Activated CD8-positive, alpha-beta memory T cell treated with anti-CD3 and anti-CD28 coated beads for 24 hours (primary cell): ENCODE measurements at regions not wholly inside any gene's neighbourhood (a gene's known extent, or its start where the extent isn't known, plus 50 kb on each side); places are given as distances from the start of the nearest gene placed in this dataset.

Experiments used
- DNase-seq: peaks from one replicate; pipeline ENCODE4 v3.0.0-alpha.2; 2020

DNA sequence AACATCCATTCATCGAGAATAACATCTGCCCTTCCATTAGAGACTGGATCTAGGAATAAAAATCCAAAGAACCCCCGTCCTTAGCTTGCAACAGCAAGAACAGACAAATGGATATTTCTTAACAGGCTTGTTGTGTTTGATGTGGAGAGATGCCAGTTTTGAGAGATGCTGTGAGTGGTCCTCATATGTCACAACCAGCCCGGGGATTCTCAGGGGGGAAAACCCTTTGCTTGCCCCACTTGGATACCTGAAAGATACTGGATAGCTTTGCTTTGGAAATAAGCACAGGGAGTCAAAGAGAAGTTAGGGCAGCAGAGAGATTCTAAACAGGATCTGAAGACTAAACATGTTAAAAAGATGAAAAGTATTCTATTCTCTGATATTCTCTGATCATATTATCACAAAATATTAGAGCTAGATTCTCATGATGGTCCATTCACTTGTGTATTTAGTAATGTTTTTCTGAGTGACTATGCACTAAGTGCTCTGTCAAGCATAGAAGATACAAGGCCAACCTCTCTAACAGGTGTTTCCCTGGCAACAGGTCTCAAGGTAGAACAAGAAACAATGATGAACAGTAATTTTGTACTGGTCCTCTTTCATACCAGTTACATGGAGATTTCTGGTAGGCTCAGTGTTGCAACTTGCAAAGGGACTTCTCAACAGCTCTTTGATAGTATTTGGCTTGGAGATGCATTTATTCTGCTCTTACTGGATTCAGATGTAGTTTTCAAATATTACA, 348.2 kb downstream of the MYCN start:
- no peak for DNase-seq

- DNase-seq = no peak
Observed at GRCh38 chr2:16287831-16288230, 347.5 kb downstream of the MYCN start.

GRCh38 chr2:16287281-16287680, 346.9 kb downstream of the MYCN start:
- no peak for DNase-seq

- no peak for DNase-seq
Observed at GRCh38 chr2:16285813-16286510, 345.6 kb downstream of the MYCN start.

- no peak for DNase-seq
Observed at GRCh38 chr2:16284941-16285625, 344.7 kb downstream of the MYCN start.

DNA sequence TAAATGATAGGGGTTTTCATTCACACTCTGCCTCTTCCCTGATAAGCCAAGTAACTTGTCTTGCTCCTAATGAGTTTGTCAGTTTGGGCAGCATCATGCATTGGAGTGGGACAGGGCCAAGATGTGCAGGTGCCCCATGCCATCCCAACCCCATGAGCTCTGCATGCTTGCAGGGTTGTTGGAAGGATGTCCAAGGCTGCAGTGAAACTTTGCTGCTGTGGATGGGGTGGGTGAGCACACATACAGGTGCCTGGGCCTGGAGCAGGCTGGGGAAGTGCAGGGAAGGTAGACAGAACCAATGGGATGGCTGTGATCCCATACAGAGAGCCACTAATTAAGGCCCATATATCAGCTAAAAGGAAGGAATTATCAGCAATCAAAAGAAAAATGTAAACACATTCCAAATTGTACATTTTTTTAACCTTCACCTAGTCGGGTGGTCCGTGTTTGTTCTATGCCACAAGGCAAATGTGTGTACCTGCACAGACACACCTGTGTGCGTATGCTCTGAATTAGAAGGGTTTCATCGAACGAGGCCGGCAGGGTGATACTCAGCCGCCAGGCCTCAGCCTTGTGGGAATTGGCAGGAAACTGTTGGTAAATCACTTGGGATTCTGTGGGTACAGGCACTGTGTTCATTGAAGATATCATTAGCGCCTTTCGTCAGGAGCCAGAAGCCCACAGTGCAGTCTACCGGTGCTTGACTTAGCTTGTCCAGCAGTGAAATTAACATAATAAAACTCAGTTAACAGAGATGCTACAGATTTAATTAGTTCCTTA, 342.9 kb downstream of the MYCN start:
- no peak for DNase-seq

GRCh38 chr2:16282511-16282910, 342.2 kb downstream of the MYCN start:
- DNase-seq = no peak

GRCh38 chr2:16281451-16282335, 341.3 kb downstream of the MYCN start:
- DNase-seq = no peak

- no peak for DNase-seq
Observed at GRCh38 chr2:16280081-16280480, 339.7 kb downstream of the MYCN start.

- DNase-seq = no peak
Observed at GRCh38 chr2:16279641-16280040, 339.3 kb downstream of the MYCN start.

GRCh38 chr2:16279201-16279570, 338.8 kb downstream of the MYCN start:
- no peak for DNase-seq

DNA sequence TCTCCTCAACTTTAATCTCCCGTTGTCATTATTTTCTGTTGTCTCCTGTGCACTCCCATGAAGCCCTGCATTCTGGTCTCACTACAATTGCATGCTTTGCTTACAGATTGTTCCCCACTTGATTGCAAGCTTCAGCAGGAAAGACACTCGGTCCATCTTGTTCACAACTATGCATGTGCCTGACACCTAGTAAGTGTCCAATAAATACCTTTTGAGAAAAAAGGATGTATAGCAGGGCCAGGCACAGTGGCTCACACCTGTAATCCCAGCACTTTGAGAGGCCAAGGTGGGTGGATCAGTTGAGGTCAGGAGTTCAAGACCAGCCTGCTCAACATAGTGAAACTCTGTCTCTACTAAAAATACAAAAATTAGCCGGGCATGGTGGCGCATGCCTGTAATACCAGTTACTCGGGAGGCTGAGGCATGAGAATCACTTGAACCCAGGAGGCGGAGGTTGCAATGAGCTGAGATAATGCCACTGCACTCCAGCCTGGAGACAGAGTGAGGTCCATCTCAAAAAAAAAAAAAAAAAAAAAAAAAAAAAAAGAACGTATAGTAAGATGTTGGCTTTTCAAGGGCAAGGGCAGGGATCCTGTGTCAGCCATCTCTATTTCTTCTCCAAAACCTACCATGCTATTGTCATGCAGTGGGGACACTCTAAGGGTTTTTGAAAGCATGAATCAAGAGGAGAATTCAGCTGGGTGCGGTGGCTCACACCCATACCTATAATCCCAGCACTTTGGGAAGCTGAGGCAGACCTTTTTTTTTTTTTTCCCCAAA, 338.3 kb downstream of the MYCN start:
- no peak for DNase-seq

GRCh38 chr2:16277117-16277516, 336.8 kb downstream of the MYCN start:
- DNase-seq = no peak

DNA sequence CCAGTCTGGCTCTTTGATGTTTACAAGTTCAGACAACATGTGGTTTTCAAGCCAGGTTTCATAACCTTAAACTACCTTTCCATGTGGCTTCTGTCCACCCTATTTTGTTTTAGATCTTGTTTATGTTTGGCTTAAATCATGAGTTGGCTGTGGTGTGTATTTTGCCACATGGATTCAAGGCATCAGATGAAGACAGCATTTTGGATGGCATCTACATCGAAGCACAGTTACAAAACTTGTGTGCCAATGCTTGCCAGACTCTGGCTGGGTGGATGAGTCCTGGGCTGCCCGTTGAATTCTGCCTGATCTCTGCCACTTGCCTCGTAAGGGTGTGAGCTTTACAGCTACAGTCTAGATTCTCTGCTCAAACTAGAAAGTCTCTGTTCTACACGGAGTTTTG, 335.3 kb downstream of the MYCN start:
- DNase-seq = no peak

DNA sequence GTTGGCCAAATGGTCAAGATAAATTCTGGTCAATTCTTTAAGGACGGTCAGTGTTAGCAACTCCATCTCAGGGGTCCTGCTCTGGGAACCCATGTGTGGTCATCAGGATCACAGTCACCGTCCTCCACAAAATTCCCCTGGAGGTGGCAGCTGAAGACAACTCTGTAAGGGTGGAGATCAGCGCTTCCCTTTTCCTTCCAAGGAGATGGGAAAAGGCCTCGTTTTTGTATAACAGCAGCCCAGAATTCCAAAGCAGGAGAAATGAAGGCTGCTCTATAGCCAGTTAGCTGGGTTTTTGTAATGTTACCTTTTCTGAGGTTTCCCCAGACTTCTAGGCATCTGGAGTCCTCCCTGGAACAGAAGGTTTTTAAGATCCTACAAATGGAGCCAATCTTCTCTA, 334.8 kb downstream of the MYCN start:
- DNase-seq = no peak

GRCh38 chr2:16273111-16273510, 332.8 kb downstream of the MYCN start:
- DNase-seq = no peak

DNA sequence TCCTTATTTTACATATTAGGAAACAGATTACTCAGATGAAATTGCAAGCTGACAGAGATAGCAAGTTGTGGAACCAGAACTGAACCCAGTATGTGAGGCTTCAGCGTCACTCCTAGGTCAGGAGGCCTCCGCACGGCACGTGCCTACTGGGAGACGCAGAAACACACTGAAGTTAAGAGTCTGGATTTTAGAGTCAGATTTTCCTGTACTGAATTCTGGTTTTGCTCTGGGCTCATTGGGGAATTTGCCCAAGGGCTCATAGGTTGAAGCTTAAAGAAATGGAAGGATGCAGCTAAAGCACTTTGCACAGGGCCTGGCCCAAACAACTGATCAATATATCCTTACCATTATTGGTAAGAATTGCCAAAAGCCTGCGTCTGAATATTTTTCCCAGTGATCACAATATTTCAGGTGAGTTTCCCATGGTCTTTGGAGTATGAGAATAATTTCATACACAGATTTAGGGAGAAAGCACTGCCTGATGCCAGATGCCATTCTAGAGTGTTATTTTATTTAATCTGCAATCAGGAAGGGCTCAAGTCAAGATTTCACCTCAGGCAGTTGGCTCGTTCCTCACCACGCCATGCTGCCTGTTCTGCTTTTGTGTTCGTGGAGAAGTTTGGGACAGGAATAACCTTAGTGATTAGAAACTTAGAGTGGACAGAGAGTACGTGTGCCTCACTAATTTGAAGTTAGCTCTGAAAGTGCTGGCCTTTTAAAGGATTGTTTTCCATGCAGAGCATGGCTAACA, 331.9 kb downstream of the MYCN start:
- DNase-seq = no peak

- no peak for DNase-seq
Observed at GRCh38 chr2:16271231-16271896, 331.0 kb downstream of the MYCN start.

DNA sequence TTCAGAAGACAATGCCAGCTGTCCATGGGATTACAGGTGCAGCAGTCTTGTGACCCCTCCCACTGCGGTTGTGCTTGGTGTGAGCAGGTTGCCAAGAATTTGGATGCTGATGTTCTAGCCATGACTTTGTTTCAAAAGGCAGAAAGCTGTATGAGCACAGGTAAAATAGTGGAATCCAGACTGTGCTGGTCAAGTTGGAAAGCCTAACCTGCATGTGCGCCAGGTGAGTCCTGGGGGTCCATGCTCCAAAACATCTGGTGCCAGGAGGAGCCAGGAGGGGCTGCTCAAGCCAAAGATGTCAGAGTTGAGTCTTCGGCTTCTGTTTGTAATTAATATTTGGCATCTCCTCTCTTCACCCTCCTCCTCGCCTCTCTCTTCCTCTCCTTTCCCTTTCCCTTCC, 330.1 kb downstream of the MYCN start:
- DNase-seq = no peak
